ENCODE measurements at regions not wholly inside any gene's neighbourhood (a gene's known extent, or its start where the extent isn't known, plus 50 kb on each side); places are given as distances from the start of the nearest gene placed in this dataset.

DNA sequence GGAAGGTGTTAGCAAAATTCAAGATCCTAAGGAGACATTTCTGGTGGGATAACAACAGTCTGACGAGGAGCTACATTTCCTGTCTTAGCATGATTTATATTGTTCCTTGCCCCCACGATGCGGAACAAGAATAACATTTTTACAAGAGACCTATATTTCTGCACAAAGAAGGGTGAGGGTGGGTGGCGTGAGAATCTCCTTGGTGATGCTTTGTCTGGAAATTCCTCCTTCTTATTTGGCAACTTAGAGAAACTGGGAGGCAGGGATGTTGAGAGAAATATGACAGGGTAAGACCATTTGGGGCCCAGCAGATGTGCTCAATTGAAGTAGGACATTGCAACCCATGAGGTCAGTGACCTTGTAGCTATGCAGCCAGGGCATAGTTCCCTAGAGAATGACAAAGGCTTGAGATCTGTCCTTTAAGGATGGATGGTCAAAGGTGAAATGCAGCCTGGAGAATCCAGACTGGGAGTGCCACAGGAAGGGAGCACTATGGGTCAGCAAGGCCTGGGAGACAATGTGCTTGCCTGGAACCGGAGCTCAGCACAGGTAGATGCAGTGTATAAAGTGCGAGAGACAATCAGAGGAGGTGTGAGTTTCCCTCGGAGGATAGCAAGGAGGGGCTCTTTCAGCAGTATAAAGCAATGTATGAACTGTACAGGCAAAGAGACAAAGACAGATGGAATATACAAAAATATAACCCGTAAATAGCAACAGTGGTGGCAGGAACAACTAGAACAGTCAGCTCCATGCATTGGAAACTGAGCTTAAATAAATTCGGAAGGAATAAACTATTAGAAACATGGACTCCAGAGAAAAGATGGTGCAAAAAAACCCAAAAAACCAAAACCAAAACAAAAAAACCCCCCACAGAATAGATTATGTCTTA is 317.6 kb upstream of the TBL1XR1 start:
- TF ChIP-seq EZH2 (IDR thresholded peaks at IDR 0.05; ENCODE audit: borderline replicate concordance, insufficient read depth, low read length, poor library complexity, severe bottlenecking) (no peak), EP300 (conservative IDR thresholded peaks at IDR 0.05; ENCODE audit: poor library complexity, severe bottlenecking) (no peak), POLR2AphosphoS5 (IDR thresholded peaks at IDR 0.05) (no peak), MXI1 (conservative IDR thresholded peaks at IDR 0.05; ENCODE audit: poor library complexity, severe bottlenecking) (no peak), RAD21 (conservative IDR thresholded peaks at IDR 0.05) (no peak), SMC3 (conservative IDR thresholded peaks at IDR 0.05; ENCODE audit: poor library complexity) (no peak)
- TF ChIP-seq, protein P1, sequence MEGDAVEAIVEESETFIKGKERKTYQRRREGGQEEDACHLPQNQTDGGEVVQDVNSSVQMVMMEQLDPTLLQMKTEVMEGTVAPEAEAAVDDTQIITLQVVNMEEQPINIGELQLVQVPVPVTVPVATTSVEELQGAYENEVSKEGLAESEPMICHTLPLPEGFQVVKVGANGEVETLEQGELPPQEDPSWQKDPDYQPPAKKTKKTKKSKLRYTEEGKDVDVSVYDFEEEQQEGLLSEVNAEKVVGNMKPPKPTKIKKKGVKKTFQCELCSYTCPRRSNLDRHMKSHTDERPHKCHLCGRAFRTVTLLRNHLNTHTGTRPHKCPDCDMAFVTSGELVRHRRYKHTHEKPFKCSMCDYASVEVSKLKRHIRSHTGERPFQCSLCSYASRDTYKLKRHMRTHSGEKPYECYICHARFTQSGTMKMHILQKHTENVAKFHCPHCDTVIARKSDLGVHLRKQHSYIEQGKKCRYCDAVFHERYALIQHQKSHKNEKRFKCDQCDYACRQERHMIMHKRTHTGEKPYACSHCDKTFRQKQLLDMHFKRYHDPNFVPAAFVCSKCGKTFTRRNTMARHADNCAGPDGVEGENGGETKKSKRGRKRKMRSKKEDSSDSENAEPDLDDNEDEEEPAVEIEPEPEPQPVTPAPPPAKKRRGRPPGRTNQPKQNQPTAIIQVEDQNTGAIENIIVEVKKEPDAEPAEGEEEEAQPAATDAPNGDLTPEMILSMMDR (IDR thresholded peaks at IDR 0.05; ENCODE audit: poor library complexity, severe bottlenecking), result no peak
- TF ChIP-seq, protein P2, sequence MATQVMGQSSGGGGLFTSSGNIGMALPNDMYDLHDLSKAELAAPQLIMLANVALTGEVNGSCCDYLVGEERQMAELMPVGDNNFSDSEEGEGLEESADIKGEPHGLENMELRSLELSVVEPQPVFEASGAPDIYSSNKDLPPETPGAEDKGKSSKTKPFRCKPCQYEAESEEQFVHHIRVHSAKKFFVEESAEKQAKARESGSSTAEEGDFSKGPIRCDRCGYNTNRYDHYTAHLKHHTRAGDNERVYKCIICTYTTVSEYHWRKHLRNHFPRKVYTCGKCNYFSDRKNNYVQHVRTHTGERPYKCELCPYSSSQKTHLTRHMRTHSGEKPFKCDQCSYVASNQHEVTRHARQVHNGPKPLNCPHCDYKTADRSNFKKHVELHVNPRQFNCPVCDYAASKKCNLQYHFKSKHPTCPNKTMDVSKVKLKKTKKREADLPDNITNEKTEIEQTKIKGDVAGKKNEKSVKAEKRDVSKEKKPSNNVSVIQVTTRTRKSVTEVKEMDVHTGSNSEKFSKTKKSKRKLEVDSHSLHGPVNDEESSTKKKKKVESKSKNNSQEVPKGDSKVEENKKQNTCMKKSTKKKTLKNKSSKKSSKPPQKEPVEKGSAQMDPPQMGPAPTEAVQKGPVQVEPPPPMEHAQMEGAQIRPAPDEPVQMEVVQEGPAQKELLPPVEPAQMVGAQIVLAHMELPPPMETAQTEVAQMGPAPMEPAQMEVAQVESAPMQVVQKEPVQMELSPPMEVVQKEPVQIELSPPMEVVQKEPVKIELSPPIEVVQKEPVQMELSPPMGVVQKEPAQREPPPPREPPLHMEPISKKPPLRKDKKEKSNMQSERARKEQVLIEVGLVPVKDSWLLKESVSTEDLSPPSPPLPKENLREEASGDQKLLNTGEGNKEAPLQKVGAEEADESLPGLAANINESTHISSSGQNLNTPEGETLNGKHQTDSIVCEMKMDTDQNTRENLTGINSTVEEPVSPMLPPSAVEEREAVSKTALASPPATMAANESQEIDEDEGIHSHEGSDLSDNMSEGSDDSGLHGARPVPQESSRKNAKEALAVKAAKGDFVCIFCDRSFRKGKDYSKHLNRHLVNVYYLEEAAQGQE (IDR thresholded peaks at IDR 0.05; ENCODE audit: borderline replicate concordance), result no peak

Measured in neural cell (in vitro differentiated cells).